Activated naive CD8-positive, alpha-beta T cell (primary cell): ENCODE measurements at regions not wholly inside any gene's neighbourhood (a gene's known extent, or its start where the extent isn't known, plus 50 kb on each side); places are given as distances from the start of the nearest gene placed in this dataset.
"Not testable (repeated sequence)": the region's sequence is repeated elsewhere in the genome, so short reads cannot be mapped to it uniquely, and the experiment has no call there.

Experiments
- H3K27ac Mint-ChIP-seq: one replicate; pipeline ENCODE4 v1.8.0; 2021; ENCODE audit warnings: mixed read lengths
- H3K27me3 Mint-ChIP-seq: one replicate; pipeline ENCODE4 v1.8.0; 2021; ENCODE audit warnings: mixed read lengths
- H3K36me3 Mint-ChIP-seq: one replicate; pipeline ENCODE4 v1.8.0; 2021; ENCODE audit warnings: mixed read lengths
- H3K4me1 Mint-ChIP-seq: one replicate; pipeline ENCODE4 v1.8.0; 2021; ENCODE audit warnings: low read depth, mixed read lengths
- H3K4me3 Mint-ChIP-seq: one replicate; pipeline ENCODE4 v1.8.0; 2021; ENCODE audit warnings: mild to moderate bottlenecking, mixed read lengths
- H3K9me3 Mint-ChIP-seq: one replicate; pipeline ENCODE4 v1.8.0; 2021; ENCODE audit warnings: low read depth, mixed read lengths

GRCh38 chr2:82740527-82740926 is 1718.6 kb downstream of the SUCLG1 start:
- H3K27me3 Mint-ChIP-seq = no peaks in the 10 kb centered on the region
- H3K4me3 Mint-ChIP-seq = no peak overlapping the region
- no peaks in the 10 kb centered on the region for H3K36me3 Mint-ChIP-seq
- no peaks in the 10 kb centered on the region for H3K4me1 Mint-ChIP-seq
- H3K9me3 Mint-ChIP-seq = peaks cover 7% of the 10 kb centered on the region
- H3K27ac Mint-ChIP-seq = no peak overlapping the region

- not testable (repeated sequence) for H3K27me3 Mint-ChIP-seq, H3K36me3 Mint-ChIP-seq, H3K4me1 Mint-ChIP-seq, H3K9me3 Mint-ChIP-seq, H3K4me3 Mint-ChIP-seq, H3K27ac Mint-ChIP-seq
These were observed 1721.1 kb downstream of the SUCLG1 start for GRCh38 chr2:82737965-82738364.

GRCh38 chr2:82735336-82735735 is 1723.7 kb downstream of the SUCLG1 start:
- Mint-ChIP-seq H3K4me1 (no peaks in the 10 kb centered on the region), H3K36me3 (no peaks in the 10 kb centered on the region), H3K9me3 (peaks cover 6% of the 10 kb centered on the region), H3K27me3 (no peaks in the 10 kb centered on the region), H3K27ac (no peak overlapping the region), H3K4me3 (no peak overlapping the region)

- H3K36me3 Mint-ChIP-seq = no peaks in the 10 kb centered on the region
- H3K9me3 Mint-ChIP-seq = peaks cover 6% of the 10 kb centered on the region
- no peak overlapping the region for H3K27ac Mint-ChIP-seq
- no peak overlapping the region for H3K4me3 Mint-ChIP-seq
- H3K27me3 Mint-ChIP-seq = no peaks in the 10 kb centered on the region
- H3K4me1 Mint-ChIP-seq = no peaks in the 10 kb centered on the region
These were observed 1727.3 kb downstream of the SUCLG1 start for GRCh38 chr2:82731824-82732223.

- no peak overlapping the region for H3K27ac Mint-ChIP-seq
- H3K9me3 Mint-ChIP-seq = peaks cover 6% of the 10 kb centered on the region
- H3K4me3 Mint-ChIP-seq = no peak overlapping the region
- H3K36me3 Mint-ChIP-seq = no peaks in the 10 kb centered on the region
- no peaks in the 10 kb centered on the region for H3K27me3 Mint-ChIP-seq
- no peaks in the 10 kb centered on the region for H3K4me1 Mint-ChIP-seq
These were observed 1728.3 kb downstream of the SUCLG1 start for GRCh38 chr2:82730811-82731210.

- Mint-ChIP-seq H3K9me3 (peaks cover 9% of the 10 kb centered on the region), H3K36me3 (no peaks in the 10 kb centered on the region), H3K27me3 (no peaks in the 10 kb centered on the region), H3K4me1 (no peaks in the 10 kb centered on the region), H3K27ac (no peak overlapping the region), H3K4me3 (no peak overlapping the region)
These were observed 1731.0 kb downstream of the SUCLG1 start for GRCh38 chr2:82728090-82728489.

GRCh38 chr2:82708681-82709080 is 1750.4 kb downstream of the SUCLG1 start:
- Mint-ChIP-seq H3K9me3 (peaks cover 15% of the 10 kb centered on the region), H3K36me3 (no peaks in the 10 kb centered on the region), H3K27ac (no peak overlapping the region), H3K27me3 (no peaks in the 10 kb centered on the region), H3K4me1 (no peaks in the 10 kb centered on the region), H3K4me3 (no peak overlapping the region)

- Mint-ChIP-seq H3K27ac (no peak overlapping the region), H3K4me1 (no peaks in the 10 kb centered on the region), H3K4me3 (no peak overlapping the region), H3K36me3 (no peaks in the 10 kb centered on the region), H3K27me3 (no peaks in the 10 kb centered on the region), H3K9me3 (peaks cover 16% of the 10 kb centered on the region)
These were observed 1761.8 kb downstream of the SUCLG1 start for GRCh38 chr2:82697231-82697630.

- Mint-ChIP-seq H3K27ac (no peak overlapping the region), H3K9me3 (peaks cover 16% of the 10 kb centered on the region), H3K4me3 (no peak overlapping the region)
These were observed 1764.6 kb downstream of the SUCLG1 start for GRCh38 chr2:82694431-82694830.

GRCh38 chr2:82690757-82691411 is 1768.2 kb downstream of the SUCLG1 start:
- Mint-ChIP-seq H3K4me3 (no peak overlapping the region), H3K27me3 (no peaks in the 10 kb centered on the region), H3K9me3 (peaks cover 5% of the 10 kb centered on the region), H3K27ac (no peak overlapping the region), H3K4me1 (no peaks in the 10 kb centered on the region), H3K36me3 (no peaks in the 10 kb centered on the region)

More at GRCh38 chr2:82694431-82694830, 1764.6 kb downstream of the SUCLG1 start:
- H3K27me3 Mint-ChIP-seq = no peaks in the 10 kb centered on the region
- no peaks in the 10 kb centered on the region for H3K36me3 Mint-ChIP-seq
- no peaks in the 10 kb centered on the region for H3K4me1 Mint-ChIP-seq

- Mint-ChIP-seq H3K27me3 (no peaks in the 10 kb centered on the region), H3K4me3 (no peak overlapping the region), H3K36me3 (no peaks in the 10 kb centered on the region), H3K4me1 (no peaks in the 10 kb centered on the region), H3K27ac (no peak overlapping the region), H3K9me3 (peaks cover 18% of the 10 kb centered on the region)
These were observed 1783.9 kb downstream of the SUCLG1 start for GRCh38 chr2:82675186-82675585.

GRCh38 chr2:82674652-82675051 is 1784.4 kb downstream of the SUCLG1 start:
- Mint-ChIP-seq H3K36me3 (no peaks in the 10 kb centered on the region), H3K4me1 (no peaks in the 10 kb centered on the region), H3K27me3 (no peaks in the 10 kb centered on the region), H3K4me3 (no peak overlapping the region), H3K27ac (no peak overlapping the region), H3K9me3 (peaks cover 14% of the 10 kb centered on the region)

GRCh38 chr2:82667491-82667890 is 1791.6 kb downstream of the SUCLG1 start:
- no peak overlapping the region for H3K27ac Mint-ChIP-seq
- H3K4me3 Mint-ChIP-seq = no peak overlapping the region
- H3K4me1 Mint-ChIP-seq = no peaks in the 10 kb centered on the region
- peaks cover 6% of the 10 kb centered on the region for H3K9me3 Mint-ChIP-seq
- H3K27me3 Mint-ChIP-seq = no peaks in the 10 kb centered on the region
- H3K36me3 Mint-ChIP-seq = no peaks in the 10 kb centered on the region

- H3K4me3 Mint-ChIP-seq = no peak overlapping the region
- H3K4me1 Mint-ChIP-seq = no peaks in the 10 kb centered on the region
- no peaks in the 10 kb centered on the region for H3K27me3 Mint-ChIP-seq
- peaks cover 6% of the 10 kb centered on the region for H3K9me3 Mint-ChIP-seq
- no peaks in the 10 kb centered on the region for H3K36me3 Mint-ChIP-seq
- no peak overlapping the region for H3K27ac Mint-ChIP-seq
These were observed 1793.4 kb downstream of the SUCLG1 start for GRCh38 chr2:82665691-82666090.

GRCh38 chr2:82657106-82657505 is 1802.0 kb downstream of the SUCLG1 start:
- Mint-ChIP-seq H3K27me3 (no peaks in the 10 kb centered on the region), H3K27ac (no peak overlapping the region), H3K4me3 (no peak overlapping the region), H3K9me3 (peaks cover under 1% of the 10 kb centered on the region), H3K4me1 (no peaks in the 10 kb centered on the region), H3K36me3 (no peaks in the 10 kb centered on the region)

- no peaks in the 10 kb centered on the region for H3K4me1 Mint-ChIP-seq
- peaks cover 7% of the 10 kb centered on the region for H3K9me3 Mint-ChIP-seq
- H3K36me3 Mint-ChIP-seq = no peaks in the 10 kb centered on the region
- H3K27ac Mint-ChIP-seq = no peak overlapping the region
- H3K4me3 Mint-ChIP-seq = no peak overlapping the region
- H3K27me3 Mint-ChIP-seq = no peaks in the 10 kb centered on the region
These were observed 1802.7 kb downstream of the SUCLG1 start for GRCh38 chr2:82656420-82656819.
